ENCODE measurements at regions not wholly inside any gene's neighbourhood (a gene's known extent, or its start where the extent isn't known, plus 50 kb on each side); places are given as distances from the start of the nearest gene placed in this dataset.

DNA sequence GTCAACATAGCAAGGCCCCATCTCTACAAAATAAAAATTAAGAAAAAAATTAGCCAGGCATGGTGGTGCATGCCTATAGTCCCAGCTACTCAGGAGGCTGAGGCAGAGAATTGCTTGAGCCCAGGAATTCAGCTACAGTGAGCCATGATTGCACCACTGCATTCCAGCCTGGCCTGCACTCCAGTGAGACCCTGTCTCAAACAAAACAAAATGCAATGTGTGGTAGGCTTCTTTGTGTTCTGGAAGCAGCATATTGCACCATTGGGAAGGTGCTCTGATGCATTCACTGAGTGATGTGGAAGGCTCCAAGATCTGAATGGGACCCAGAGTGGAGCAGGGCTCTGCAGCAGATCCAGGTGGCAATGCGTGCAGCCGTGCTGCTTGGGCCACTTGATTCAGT, 99.6 kb upstream of the COG2 start:
- TF ChIP-seq, protein P1, sequence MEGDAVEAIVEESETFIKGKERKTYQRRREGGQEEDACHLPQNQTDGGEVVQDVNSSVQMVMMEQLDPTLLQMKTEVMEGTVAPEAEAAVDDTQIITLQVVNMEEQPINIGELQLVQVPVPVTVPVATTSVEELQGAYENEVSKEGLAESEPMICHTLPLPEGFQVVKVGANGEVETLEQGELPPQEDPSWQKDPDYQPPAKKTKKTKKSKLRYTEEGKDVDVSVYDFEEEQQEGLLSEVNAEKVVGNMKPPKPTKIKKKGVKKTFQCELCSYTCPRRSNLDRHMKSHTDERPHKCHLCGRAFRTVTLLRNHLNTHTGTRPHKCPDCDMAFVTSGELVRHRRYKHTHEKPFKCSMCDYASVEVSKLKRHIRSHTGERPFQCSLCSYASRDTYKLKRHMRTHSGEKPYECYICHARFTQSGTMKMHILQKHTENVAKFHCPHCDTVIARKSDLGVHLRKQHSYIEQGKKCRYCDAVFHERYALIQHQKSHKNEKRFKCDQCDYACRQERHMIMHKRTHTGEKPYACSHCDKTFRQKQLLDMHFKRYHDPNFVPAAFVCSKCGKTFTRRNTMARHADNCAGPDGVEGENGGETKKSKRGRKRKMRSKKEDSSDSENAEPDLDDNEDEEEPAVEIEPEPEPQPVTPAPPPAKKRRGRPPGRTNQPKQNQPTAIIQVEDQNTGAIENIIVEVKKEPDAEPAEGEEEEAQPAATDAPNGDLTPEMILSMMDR (IDR thresholded peaks at IDR 0.05): no peak
- Histone ChIP-seq H3K36me3 (no peaks in the 10 kb centered on the region), H3K9me3 (no peaks in the 10 kb centered on the region), H3K4me1 (no peaks in the 10 kb centered on the region), H3K27me3 (no peaks in the 10 kb centered on the region), H3K4me3 (no peak overlapping the region), H3K27ac (no peak overlapping the region), H3K9ac (ENCODE audit: low read depth in 2 of 2, low read length in 2 of 2) (no peak overlapping the region)
- DNase-seq: no peak
- intact Hi-C loops (cut with DNase I): no loop called here

GRCh38 chr1:230542054-230542453, 100.2 kb upstream of the COG2 start:
- no peak overlapping the region for H3K9ac ChIP-seq (ENCODE audit: low read depth in 2 of 2, low read length in 2 of 2)
- no peak overlapping the region for H3K27ac ChIP-seq
- DNase-seq: no peak
- H3K4me1 ChIP-seq: no peaks in the 10 kb centered on the region
- H3K36me3 ChIP-seq: no peaks in the 10 kb centered on the region
- no peak overlapping the region for H3K4me3 ChIP-seq
- TF ChIP-seq, protein P1 (IDR thresholded peaks at IDR 0.05): no peak
- H3K27me3 ChIP-seq: no peaks in the 10 kb centered on the region
- intact Hi-C loops (cut with DNase I): no loop called here
- H3K9me3 ChIP-seq: no peaks in the 10 kb centered on the region

DNA sequence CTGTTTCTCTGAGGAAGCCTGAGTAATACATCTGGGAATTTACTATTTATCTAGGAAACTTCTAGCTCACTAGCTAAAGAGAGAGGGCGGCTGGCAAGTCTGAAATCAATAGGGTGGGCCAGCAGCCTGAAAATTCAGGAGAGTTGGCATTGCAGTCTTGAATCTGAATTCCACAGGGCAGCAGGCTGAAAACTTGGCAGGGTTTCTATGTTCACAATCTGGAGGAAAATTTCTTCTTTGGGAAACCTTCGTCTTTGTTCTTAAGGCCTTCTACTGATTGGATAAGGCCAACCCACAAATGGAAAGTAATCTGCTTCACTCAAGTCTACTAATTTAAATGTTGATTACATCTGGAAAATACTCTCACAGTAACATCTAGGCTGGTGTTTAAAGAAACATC, 101.0 kb upstream of the COG2 start:
- intact Hi-C loops (cut with DNase I): no loop called here
- Histone ChIP-seq H3K4me1 (no peaks in the 10 kb centered on the region), H3K9ac (ENCODE audit: low read depth in 2 of 2, low read length in 2 of 2) (no peak overlapping the region), H3K27me3 (no peaks in the 10 kb centered on the region), H3K27ac (no peak overlapping the region), H3K36me3 (no peaks in the 10 kb centered on the region), H3K4me3 (no peak overlapping the region), H3K9me3 (no peaks in the 10 kb centered on the region)
- TF ChIP-seq, protein P1 (IDR thresholded peaks at IDR 0.05): no peak
- DNase-seq: no peak

- Histone ChIP-seq H3K9ac (ENCODE audit: low read depth in 2 of 2, low read length in 2 of 2) (no peak overlapping the region), H3K27me3 (no peaks in the 10 kb centered on the region), H3K4me1 (no peaks in the 10 kb centered on the region), H3K27ac (no peak overlapping the region), H3K9me3 (no peaks in the 10 kb centered on the region), H3K4me3 (no peak overlapping the region), H3K36me3 (no peaks in the 10 kb centered on the region)
- no peak for DNase-seq
- TF ChIP-seq, protein P1 (IDR thresholded peaks at IDR 0.05): no peak
- intact Hi-C loops (cut with DNase I): no loop called here
Measured at GRCh38 chr1:230540421-230541155, 101.7 kb upstream of the COG2 start.

DNA sequence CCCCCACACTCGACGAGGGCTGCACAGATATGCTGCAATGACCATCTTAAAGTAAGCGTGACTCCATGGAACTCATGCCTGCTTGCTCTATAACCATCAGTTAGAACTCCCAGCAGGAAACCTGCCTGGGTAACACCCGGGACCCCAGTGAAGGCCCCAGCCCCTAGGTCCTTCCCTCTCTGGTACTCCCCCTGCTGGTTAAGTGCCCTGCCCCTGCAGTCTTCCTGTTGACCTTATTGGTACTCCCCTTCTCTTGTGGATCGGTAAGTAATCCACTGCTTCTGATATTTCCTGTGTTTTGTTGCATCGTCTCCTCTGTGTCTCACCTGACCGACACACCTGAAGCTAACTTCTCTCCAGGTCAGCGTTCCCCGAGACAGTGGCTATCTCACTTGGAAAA, 104.8 kb upstream of the COG2 start:
- no peaks in the 10 kb centered on the region for H3K36me3 ChIP-seq
- no peak for DNase-seq
- no peak overlapping the region for H3K9ac ChIP-seq (ENCODE audit: low read depth in 2 of 2, low read length in 2 of 2)
- TF ChIP-seq, protein P1 (IDR thresholded peaks at IDR 0.05): no peak
- no peaks in the 10 kb centered on the region for H3K4me1 ChIP-seq
- no peaks in the 10 kb centered on the region for H3K27me3 ChIP-seq
- H3K4me3 ChIP-seq: no peak overlapping the region
- H3K27ac ChIP-seq: no peak overlapping the region
- intact Hi-C loops (cut with DNase I): no loop called here
- H3K9me3 ChIP-seq: no peaks in the 10 kb centered on the region
